ENCODE measurements at regions not wholly inside any gene's neighbourhood (a gene's known extent, or its start where the extent isn't known, plus 50 kb on each side); places are given as distances from the start of the nearest gene placed in this dataset.

GRCh38 chr4:188332265-188332664 lies 193.0 kb downstream of the TRIML1 start:
- H3K27ac ChIP-seq (ENCODE audit: low read depth, low read length) = no peak overlapping the region
- H3K4me2 ChIP-seq (ENCODE audit: low read length) = no peak overlapping the region
- no peak overlapping the region for H3K9ac ChIP-seq (ENCODE audit: low read length)
- TF ChIP-seq CBX3 (IDR thresholded peaks at IDR 0.05; ENCODE audit: low read depth) = no peak
- TF ChIP-seq REST (IDR thresholded peaks at IDR 0.05; ENCODE audit: low read depth) = no peak
- no peak for TF ChIP-seq SP1 (IDR thresholded peaks at IDR 0.05; ENCODE audit: low read depth)
- TF ChIP-seq RAD21 (IDR thresholded peaks at IDR 0.05; ENCODE audit: low read depth) = no peak
- TF ChIP-seq ZBTB33 (IDR thresholded peaks at IDR 0.05; ENCODE audit: extremely low read depth, insufficient replicate concordance, low read length) = no peak
- TF ChIP-seq EGR1 (IDR thresholded peaks at IDR 0.05; ENCODE audit: low read depth) = no peak
- TF ChIP-seq TCF7L2 (IDR thresholded peaks at IDR 0.05; ENCODE audit: borderline replicate concordance, extremely low read depth, insufficient read depth, insufficient read length) = no peak
- no peak for TF ChIP-seq SIN3A (IDR thresholded peaks at IDR 0.05; ENCODE audit: low read depth)
- TF ChIP-seq ZFX (IDR thresholded peaks at IDR 0.05) = no peak
- TF ChIP-seq ZNF274 (IDR thresholded peaks at IDR 0.05; ENCODE audit: low read depth, low read length) = no peak
- no peaks in the 10 kb centered on the region for H3K79me2 ChIP-seq (ENCODE audit: insufficient read depth, low read length)
- ATAC-seq (no peak), DNase-seq (ENCODE audit: low read depth, low spot score) (no peak)
- no peaks in the 10 kb centered on the region for H3K27me3 ChIP-seq (ENCODE audit: insufficient read depth, low read length)
- RAD21 ChIA-PET (ENCODE audit: low non-redundant PET in 1 of 2, low total read pairs in 2 of 2, uncharacterized antibody in 2 of 2, unreplicated experiment in 2 of 2) = no interaction called here
- no peaks in the 10 kb centered on the region for H3K4me1 ChIP-seq (ENCODE audit: control insufficient read depth in 1 of 2, insufficient read depth in 2 of 2, low read length in 2 of 2)
- no TSS peak for BruUV-seq (replicated peaks)
- H3K9me2 ChIP-seq (ENCODE audit: insufficient read depth) = no peaks in the 10 kb centered on the region
- POLR2A ChIA-PET = no interaction called here
- no peaks in the 10 kb centered on the region for H4K20me1 ChIP-seq (ENCODE audit: insufficient read depth)
- H2AFZ ChIP-seq (ENCODE audit: low read depth, low read length, poor library complexity, severe bottlenecking) = no peak overlapping the region
- no peak overlapping the region for H3K4me3 ChIP-seq (replicated peaks in 1 of 2; ENCODE audit: low read depth in 1 of 2, low read length in 2 of 2)
- no peaks in the 10 kb centered on the region for H3K9me3 ChIP-seq (ENCODE audit: control insufficient read depth in 1 of 2, insufficient read depth in 1 of 2, low read depth in 1 of 2, low read length in 2 of 2)
- intact Hi-C loops (cut with micrococcal nuclease) = no loop called here
- CTCF ChIA-PET = no interaction called here
- H3K36me3 ChIP-seq (ENCODE audit: control insufficient read depth in 1 of 2, insufficient read depth in 2 of 2, low read length in 2 of 2) = no peaks in the 10 kb centered on the region
